Fibroblast of skin of back (primary cell): ENCODE measurements at regions not wholly inside any gene's neighbourhood (a gene's known extent, or its start where the extent isn't known, plus 50 kb on each side); places are given as distances from the start of the nearest gene placed in this dataset.
A peak's percentile ranks its signal among the peaks of the same experiment; 100 is the strongest.

Source experiments
- DNase-seq: peaks from one replicate; pipeline ENCODE4 v3.0.0-alpha.2; 2013

DNA sequence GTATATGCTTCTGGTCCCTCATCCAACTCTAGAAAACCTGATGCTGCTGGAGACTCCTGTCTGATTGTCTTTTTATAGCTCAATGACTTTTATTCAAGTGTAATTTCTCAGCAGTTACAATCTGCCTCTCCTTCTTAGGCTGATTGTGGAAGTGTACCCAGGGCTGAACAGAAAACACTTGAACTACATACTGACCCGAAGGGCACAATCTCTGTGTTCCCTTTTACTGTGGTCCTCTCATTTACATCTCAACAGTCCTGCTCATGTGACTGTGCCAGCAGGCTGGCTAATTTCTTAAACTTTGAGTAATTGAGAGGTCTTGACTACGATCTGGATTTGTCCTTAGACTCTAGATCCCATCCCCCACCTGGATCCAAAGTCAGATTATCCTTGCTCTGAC, 863.4 kb downstream of the PDHA2 start:
- DNase-seq: no peak

DNA sequence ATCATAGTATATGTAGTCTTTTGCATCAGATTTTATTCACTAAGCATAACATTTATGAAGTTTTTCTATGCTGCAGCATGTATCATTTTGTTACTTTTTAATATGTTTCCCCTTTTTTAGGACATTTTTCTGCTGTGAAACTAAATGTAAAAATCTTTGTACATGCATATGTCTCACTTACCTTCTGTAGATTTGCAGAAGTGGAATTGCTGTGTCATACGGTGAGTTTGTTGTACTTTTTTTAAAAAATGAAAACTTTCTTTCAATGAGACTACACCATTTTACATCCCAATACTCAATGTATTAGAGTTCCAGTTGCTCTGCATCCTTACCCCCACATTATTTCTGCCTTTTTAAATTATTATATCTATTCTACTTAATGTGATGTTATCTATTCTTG, 868.9 kb downstream of the PDHA2 start:
- DNase-seq: no peak

DNA sequence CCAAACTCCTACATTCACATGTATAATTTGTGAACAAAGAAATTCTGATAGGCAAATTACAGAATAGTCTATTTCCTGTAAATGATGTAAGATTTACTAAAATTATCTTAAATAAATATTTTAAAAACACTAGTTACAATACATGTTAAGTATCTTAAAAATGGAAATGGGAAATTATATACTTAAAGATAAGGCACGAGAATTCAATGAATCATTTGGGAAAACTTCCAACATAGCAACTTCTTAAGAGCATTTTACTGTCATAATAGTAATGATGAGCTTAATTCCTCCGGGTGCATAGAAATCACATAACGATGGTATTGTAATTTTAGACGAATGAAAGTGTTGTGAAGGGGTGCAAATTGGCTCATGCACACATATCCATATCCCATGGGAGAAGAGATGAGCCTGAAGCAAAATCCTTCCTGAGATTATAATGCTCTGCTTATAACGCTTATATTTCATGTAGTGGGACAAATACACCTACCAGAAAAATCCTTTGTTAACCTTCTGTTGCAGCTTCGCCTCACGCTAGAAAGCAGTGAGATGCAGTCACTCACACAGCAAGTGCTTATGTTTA, 873.5 kb downstream of the PDHA2 start:
- peak; percentile 12 for DNase-seq

DNA sequence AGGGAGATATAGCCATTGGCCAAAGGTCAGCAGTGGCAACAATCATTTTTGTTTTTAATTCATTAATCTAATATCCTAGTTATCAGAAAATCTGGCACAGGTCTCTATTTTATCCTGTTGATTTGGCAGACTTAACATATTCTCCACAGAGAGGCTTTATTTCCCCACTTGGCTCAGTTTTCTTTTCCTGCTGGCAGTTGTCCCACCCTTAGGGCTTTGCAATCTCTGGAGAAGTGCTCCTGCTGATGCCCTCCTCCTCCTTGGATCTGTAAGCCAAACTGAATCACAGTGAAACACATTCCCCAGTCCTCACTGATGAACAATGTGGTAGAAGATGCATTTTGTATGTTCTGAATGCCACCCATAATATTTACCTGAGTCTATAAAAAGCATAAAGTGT, 889.7 kb downstream of the PDHA2 start:
- no peak for DNase-seq

DNA sequence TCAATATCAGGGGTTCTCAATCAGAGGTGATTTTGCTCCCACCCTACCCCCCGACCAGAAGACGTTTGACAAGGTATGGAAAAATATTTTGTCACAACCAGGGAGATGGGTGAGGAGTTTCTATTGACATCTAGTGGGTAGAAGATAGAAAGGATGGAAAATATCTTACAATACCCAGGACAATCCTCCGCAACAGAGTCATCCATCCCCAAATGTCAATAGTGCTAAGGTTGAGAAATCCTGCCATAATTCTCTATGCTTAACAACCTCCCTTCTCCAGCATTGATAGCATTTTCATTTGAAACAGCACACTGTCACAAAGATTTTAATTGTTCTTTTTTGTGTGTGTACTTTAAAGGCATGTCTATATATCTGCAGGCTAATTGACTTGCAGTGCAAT, 890.5 kb downstream of the PDHA2 start:
- DNase-seq: no peak

DNA sequence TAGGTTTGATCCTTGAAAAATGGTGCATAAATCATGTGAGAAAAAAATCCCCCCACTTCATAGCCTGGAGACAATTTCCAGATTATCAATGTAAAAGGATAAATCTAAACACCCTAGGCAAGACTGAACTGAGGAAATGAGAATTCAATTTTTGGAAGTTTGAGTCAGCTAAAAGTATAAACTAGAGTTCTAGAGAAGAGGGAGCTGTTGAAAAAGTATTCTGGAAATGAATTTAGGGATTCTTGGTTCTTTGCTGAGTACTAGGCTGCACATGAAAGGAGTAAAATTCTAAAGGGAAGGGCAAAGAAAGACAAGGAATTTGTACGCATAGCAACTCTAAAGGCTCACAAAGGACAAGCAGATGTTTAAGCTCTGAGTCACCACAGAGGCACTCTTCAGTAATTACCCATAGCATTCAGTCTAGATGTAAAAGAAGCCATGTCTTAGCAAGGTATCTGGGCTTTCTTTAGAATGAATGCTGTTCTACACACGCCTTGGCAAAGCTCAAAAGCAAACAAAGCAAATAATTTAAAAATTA, 896.5 kb downstream of the PDHA2 start:
- DNase-seq: peak; percentile 77

DNA sequence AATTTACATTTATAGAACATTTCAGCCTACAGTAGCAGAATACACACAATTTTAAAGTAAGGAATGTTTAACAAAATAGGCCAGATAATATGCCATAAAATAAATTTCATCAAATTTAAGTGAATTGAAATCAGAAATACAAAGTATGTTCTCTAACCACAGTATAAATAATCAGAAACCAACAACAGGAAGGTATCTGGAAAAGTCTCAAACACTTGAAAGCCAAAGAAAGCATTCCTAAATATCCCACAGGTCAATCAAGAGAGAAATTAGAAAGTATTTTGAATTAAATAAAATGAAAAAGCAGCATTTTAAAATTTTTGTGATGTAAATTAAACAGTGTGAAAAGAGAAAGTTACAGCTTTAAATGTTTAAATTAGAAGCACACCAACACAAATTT, 899.2 kb downstream of the PDHA2 start:
- DNase-seq: no peak

DNA sequence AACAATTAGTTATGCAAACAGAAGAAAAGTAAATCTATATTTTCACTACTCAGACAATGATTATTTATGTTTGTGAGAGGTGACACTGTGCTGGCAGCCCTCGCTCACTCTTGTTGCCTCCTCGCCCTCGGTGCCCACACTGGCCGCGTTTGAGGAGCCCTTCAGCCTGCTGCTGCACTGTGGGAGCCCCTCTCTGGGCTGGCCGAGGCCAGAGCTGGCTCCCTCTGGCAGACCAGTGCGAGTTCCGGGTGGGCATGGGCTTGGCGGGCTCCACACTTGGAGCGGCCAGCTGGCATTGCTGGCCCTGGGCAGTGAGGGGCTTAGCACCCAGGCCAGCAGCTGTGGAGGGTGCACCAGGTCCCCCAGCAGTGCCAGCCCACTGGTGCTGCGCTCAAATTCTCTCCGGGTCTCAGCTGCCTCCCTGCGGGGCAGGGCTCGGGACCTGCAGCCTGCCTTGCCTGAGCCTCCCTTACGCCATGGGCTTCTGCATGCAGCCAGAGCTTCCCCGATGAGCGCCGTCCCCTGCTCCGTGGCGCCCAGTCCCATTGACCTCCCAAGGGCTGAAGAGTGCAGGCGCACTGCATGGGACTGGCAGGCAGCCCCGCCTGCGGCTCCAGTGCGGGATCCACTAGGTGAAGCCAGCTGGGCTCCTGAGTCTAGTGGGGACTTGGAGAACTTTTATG, 902.6 kb downstream of the PDHA2 start:
- no peak for DNase-seq

DNA sequence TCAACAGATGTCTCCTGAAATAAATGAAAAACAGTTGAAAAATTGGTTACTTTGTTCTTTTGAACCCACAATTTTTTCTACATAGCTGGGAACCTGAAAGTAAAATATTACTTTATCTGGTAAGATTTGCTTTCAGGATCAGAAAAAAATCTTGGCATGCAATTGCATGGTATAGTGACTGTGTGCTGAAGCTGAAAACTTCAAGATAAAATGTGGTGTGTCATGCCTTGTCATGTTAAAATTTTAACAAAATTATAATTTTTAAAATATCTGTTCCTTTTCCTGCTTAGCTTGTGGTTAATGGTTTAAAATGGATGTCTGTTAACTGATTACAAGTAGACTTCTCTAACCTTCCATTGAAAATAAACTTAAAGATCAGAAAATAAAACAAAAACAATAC, 904.8 kb downstream of the PDHA2 start:
- no peak for DNase-seq

DNA sequence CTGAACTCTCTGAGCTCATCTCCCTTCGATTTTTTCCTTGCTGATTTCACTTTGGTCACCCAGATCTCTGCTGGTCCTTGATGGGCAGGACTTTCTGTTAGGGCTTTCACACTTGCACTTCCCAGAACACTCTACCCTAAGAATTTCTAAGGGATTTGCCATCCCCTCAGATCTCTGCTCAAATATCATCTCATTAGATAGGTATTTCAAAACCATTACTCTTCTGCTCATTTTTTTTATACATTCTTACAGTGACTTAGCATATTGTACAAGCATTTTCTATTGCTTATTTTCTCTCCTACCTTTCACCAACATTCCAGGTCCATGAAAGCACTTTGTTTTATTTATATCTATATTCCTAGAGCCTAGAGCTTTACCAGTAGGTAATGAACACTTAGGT, 913.3 kb downstream of the PDHA2 start:
- DNase-seq: no peak

DNA sequence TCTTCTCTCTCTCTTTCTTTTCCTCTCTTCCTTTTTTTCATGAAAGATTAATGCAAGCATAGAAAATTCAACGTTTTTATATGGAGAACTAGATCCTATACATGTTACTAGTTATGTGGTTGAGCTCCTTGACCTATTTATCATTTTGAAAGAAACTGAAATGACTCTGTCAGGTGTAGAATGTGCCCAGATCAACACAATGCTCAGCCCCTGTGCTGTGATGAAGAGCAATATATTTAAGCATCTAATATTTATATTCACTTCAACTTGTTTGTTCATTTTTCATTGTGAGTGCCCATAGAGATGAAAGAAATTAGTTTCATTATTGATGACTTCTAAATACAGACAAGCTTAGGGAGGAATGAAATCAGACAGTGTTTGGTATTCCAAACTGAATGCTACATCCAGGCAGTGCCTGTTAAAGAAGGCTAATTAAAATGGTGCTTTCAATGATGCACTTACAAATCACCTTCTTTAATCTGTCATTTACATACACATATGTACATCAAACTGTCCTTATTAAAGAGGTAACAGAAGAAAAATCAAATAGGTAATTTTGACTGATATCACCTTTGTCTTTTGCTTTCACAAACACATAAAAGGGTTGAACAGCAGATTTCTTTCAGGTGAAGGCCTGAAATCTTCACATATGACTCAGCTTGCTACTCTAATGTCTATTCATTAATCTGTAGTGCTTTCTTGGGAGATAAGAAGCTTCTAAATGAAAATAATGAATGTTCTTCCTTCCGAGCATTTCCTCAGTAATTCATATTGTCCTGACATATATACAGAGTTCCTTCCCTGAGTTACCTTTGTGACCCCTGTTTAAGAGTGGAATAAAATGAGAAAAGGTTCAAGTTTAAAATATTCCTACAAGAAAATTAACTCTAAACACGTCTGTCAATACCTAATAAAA, 915.9 kb downstream of the PDHA2 start:
- no peak for DNase-seq

DNA sequence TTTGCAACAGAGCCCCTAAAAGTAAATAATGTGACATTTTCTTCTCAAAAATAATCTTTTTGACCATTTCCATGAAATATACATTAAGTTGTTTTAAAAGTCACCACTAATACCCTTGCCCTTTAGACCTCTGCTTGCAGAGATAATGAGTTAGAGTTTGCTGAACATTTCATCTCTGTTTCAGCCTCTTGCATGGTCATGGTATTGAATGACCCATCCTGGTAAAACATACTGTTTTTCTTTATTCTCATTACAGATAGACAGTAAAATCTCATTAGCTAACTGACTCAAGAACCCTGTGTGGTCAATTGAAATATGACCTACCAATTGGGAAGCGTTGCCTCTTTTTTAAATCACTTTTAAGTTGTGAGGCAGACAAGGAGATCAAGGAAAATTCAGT, 916.7 kb downstream of the PDHA2 start:
- DNase-seq: no peak

DNA sequence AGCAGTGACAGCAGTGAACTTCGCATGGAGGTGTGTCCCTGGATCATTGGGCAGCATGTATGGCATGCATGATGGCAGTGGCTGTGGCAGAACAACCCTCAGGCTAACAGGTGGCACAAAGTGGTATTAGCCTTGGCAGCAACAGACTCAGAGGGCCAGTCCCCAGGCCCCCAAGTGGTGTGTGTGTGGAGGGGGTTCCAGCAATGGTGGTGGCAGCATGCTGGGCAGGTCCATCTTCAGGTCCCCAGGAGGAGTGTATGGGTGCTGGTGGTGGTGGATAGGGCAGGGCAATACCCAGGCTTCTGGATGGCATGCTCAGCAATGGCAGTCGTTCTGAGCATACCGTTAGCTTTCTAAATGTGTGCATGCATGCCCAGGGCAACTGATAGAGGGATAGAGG, 923.7 kb downstream of the PDHA2 start:
- DNase-seq: no peak

DNA sequence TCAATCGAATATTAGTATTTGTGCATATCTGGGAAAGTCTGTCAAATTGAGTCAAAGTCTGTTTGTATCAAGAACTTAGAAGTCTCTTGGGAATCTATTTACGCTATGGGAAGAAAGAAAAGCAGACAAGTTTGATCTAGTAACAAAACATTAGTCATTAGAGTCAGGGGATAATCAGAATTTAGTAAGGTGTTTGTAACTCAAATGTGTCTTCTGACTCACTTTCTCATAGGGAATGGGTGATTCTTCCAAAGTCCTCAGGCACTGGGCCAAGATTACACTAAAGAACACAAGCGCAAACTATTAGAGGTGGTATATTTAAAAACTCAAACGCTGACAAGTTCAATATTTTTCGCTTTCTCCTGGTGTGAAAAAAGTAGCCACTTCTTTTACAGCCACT, 926.5 kb downstream of the PDHA2 start:
- DNase-seq: no peak

DNA sequence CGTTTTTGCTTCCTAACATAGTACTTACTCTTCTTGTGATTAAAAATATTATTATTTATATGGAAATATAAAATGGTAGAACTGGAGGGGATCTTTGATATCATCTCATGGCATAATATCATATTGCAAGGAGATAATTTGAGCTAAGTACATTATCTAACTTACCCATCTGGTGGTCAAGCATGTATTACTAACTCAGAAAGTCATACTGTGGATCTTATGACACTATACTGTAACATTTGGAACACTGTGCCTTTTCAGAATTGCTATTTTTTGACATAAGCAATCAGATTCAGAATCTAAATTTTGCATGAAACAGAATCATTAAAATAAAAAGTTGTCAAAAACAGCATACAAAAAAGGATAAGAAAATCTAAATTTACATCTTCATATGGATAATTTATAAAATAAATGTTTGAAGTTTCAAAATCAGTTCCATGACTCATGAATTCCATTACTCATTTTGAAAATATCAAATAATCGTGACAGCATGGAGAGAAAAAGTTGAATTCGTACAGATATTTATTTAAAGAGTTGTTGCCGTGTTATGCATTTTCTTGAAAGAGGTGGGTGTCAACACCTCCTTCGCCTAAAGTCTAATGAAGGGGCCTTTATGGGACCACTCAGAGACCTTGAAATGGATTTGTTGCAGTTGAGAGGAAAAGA, 928.1 kb downstream of the PDHA2 start:
- peak; percentile 4 for DNase-seq

DNA sequence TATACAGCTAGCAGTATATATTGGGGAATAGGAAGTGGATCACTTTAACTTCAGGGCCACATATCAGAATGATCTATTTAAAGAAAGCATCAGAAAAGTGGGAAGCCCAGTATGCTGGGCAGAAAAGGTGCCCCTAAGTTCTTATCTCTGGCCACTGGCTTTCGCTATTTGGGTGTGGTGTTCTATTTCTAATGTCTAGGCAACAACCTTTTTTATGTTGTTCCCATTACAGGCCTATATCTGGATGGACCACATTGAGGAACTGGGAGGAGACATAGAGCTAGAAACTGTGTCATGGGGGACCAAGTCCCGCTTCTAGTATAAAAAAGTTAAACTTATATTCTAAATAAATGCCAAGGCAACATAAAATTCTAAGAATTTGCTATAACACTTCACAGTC, 935.6 kb downstream of the PDHA2 start:
- no peak for DNase-seq

DNA sequence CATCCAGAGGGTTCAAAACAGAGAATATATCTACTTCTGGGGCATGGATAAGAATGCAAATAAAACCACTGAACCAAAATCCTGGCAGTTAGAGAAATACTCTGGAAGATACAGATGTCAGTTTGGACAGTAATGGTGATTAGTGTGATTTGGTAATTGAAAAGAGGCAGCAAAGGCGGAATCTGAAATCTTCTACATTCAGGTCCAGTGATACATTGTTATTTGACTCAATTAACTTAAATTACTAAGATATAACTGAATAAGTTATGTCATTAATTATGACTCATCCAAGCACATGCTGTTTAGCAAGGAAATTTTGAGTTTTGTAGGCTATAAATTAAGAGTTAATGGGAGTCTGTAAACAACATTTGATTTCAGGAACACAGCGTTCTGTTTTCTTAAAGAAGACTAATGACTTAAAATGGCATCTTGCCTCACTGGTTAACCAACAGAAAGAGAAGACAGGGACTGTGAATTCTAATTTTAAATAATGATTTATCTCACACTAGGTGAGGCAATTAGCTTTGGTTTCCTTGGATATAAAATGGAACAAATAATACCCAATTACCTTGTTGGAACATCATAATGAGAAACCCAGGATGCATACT, 937.1 kb downstream of the PDHA2 start:
- DNase-seq: no peak

DNA sequence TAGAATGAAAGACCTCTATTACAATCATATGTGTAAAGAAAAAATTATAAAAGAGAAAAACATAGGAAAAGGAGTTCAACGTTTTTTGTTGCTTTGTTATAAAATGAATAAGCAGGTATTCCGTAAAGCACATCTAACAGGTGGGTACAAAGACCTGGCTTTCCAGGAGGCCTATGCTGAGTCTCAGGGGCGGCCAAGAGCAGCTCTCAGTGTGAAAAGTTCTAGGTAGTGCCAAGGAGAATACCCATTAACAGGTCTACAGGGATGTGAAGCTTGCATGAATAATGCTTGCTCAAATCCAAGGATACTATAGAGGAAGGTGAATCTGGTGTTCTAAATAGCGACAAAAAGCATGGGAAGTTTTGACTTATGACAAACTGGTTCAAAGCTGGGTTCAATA, 944.4 kb downstream of the PDHA2 start:
- DNase-seq: no peak

DNA sequence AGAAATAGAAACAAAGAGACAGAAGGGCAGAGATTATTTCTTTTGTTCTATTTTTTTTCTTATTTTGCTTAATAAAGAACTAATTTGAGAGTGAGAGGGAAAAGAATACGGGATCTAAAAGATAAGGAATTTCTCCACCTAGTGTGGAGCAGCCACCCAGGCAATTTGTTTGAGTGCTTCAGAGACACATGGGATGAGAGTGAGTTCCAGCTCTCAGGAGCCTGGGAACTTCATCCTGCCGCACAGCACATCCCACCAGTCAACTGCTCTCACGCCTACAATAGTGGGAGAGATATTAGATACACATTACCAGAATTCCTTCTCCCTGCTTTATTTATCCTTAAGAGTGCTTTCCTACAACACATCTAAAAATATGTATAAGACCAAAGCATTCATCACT, 946.4 kb downstream of the PDHA2 start:
- no peak for DNase-seq

DNA sequence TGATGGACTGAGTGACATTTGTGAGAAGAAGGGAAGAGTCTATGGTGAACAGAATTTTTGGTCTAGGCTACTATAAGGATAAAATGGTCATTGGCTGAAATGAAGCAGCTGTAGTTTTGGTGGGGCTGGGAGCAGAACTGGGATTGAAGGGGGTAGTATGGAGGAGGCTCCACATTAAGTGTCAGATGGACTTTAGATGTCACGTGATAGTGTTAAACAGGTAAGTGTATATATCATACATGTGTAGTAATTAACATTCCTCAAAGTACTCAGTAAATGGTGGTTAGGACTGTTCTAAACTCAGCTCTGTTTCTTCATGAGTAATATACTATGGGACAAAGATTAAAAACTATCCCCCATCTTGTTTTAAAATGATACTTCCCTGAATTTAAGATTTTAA, 947.9 kb downstream of the PDHA2 start:
- no peak for DNase-seq

DNA sequence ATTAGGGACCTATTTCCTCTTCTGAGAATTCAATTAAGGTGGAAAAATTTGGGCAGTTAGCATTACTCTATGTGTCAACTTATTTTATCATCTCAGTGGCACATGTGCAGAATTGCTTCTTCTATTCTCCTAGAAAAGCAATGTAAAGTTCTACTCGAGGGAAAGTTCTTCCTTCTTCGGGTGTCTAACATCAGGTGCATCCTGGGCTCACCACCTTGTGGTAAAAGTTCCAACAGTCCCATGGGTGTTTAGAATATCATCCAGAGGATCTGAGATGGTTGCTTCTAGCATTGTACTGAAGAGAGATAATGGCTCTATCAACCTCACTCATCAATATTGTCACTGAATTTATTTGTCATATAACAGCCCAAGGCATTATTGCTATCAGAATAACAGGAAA, 969.7 kb downstream of the PDHA2 start:
- DNase-seq: no peak

DNA sequence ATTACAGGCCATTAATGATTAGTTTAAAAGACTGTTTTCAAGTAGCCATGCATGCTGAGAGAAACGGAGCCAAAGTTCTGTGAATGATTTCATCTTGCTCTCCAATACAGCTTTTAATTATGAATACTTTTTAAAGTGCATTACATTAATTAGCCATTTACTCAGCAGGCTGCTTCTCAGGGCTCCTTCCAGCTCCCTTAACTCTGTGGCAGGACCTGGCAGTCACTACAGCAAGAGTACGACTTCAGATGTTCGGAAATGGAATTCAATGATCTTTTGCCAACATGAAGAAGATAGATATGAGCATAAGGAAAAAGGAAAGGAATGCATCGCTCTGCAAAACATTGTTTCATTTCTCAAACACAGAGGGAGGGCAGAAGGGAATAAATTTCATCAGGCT, 987.2 kb downstream of the PDHA2 start:
- DNase-seq: no peak

DNA sequence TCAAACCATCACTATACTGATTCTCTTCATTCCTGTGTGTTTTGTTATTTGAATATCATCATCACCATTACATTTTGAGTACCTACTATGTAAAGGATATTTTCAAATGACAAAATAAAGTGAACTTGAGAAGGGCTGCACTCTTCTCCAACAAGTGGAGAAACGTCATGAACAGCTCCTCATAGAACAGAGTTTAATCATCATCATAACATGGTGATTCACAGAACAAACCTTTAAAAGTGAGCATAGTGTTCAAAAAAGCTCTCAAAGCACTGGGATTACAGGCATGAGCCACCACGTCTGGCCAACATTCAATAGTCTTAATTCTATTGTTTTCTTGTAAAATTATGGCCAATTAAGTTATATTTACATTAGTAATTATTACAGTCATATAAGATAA, 993.9 kb downstream of the PDHA2 start:
- peak; percentile 20 for DNase-seq
